AG04449 (cell line): ENCODE measurements at regions not wholly inside any gene's neighbourhood (a gene's known extent, or its start where the extent isn't known, plus 50 kb on each side); places are given as distances from the start of the nearest gene placed in this dataset.
A peak's percentile ranks its signal among the peaks of the same experiment; 100 is the strongest.

ENCODE experiments used
- CTCF ChIA-PET: fragments of 350-600 bp; formaldehyde crosslinking; extraction: SDS; loops from one replicate; lab custom pipeline; 2021; ENCODE audit warnings: antibody characterized with exemption; lab: Yijun Ruan, JAX
- POLR2A ChIA-PET: fragments of 400-600, 350-600 bp; formaldehyde crosslinking; extraction: SDS; loops from one replicate; lab custom pipeline; 2020; ENCODE audit warnings: antibody characterized with exemption, inconsistent platforms; lab: Yijun Ruan, JAX
- DNase-seq: peaks from one replicate; pipeline ENCODE4 v3.0.0-alpha.2; 2010; ENCODE audit warnings: low read depth, low spot score
- H3K4me3 ChIP-seq: 2 replicates; pipeline ENCODE4 v1.5.1; 2011; ENCODE audit warnings: low read depth, mild to moderate bottlenecking, control low read depth, low read length
- CTCF ChIP-seq: IDR thresholded peaks from one replicate; pipeline ENCODE4 v1.5.1; 2011; ENCODE audit warnings: mild to moderate bottlenecking, moderate library complexity, low read length, control low read depth, inconsistent platforms; ENCODE audit not compliant: insufficient read depth; ENCODE audit errors: missing control alignments

- POLR2A ChIA-PET, result no interaction called here
- DNase-seq, result no peak
- peak; percentile 25 for TF ChIP-seq CTCF
- CTCF ChIA-PET, result no interaction called here
- no peak overlapping the region for H3K4me3 ChIP-seq
Measured at GRCh38 chr17:71959154-71959553, 161.7 kb upstream of the SOX9 start.

- H3K4me3 ChIP-seq, result no peak overlapping the region
- TF ChIP-seq CTCF, result no peak
- DNase-seq, result no peak
- CTCF ChIA-PET, result no interaction called here
- POLR2A ChIA-PET, result no interaction called here
Measured at GRCh38 chr17:71963351-71963750, 157.5 kb upstream of the SOX9 start.

- no peak for TF ChIP-seq CTCF
- ChIA-PET POLR2A (no interaction called here), CTCF (no interaction called here)
- no peak overlapping the region for H3K4me3 ChIP-seq
- DNase-seq, result no peak
Measured at GRCh38 chr17:71963791-71964190, 157.0 kb upstream of the SOX9 start.

DNA sequence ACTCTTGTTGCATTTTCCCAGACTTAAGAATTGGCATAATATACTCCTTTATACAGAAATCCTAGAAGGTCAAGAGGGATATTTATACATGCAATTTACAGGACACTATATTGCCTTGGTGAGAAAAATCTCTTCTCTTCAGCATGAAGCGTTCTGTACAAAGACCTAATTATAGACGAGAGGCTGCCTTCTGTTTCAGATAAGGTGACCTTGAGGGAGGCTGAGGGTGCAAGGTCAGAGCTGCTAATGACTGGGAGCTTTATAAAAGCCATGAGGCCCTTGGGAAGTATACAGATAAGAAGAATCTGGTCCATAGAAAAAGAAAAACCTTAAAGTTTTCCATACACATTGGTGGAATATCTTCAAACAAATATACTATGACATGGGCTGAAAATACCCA lies 156.3 kb upstream of the SOX9 start:
- TF ChIP-seq CTCF, result no peak
- CTCF ChIA-PET, result no interaction called here
- POLR2A ChIA-PET, result no interaction called here
- no peak for DNase-seq
- H3K4me3 ChIP-seq, result no peak overlapping the region

DNA sequence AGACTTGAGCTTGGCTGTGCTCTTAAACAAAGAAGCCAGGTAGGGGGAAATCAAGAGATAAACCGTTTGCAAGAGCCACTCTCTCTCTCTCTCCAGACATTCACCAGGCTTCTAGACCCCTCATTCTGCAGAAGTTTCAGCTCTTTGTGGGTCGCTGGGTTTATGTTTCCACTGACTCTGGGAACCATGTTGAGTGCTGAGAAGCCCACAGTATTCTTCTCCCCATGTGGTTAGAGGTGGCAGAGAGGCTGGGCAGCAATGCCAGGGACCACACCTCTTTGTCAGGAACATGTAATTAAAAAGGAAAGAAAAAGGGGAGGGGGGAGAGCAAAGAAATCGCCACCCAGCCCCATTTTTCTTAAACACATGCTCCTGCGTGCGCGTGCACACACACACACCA lies 154.8 kb upstream of the SOX9 start:
- ChIA-PET POLR2A (no interaction called here), CTCF (interaction anchor here (0.7 kb wide), 1 partner anchor 9 kb away, joined by 3 read pairs; no protein-coding TSS in a partner anchor)
- no peak overlapping the region for H3K4me3 ChIP-seq
- no peak for TF ChIP-seq CTCF
- DNase-seq, result no peak

DNA sequence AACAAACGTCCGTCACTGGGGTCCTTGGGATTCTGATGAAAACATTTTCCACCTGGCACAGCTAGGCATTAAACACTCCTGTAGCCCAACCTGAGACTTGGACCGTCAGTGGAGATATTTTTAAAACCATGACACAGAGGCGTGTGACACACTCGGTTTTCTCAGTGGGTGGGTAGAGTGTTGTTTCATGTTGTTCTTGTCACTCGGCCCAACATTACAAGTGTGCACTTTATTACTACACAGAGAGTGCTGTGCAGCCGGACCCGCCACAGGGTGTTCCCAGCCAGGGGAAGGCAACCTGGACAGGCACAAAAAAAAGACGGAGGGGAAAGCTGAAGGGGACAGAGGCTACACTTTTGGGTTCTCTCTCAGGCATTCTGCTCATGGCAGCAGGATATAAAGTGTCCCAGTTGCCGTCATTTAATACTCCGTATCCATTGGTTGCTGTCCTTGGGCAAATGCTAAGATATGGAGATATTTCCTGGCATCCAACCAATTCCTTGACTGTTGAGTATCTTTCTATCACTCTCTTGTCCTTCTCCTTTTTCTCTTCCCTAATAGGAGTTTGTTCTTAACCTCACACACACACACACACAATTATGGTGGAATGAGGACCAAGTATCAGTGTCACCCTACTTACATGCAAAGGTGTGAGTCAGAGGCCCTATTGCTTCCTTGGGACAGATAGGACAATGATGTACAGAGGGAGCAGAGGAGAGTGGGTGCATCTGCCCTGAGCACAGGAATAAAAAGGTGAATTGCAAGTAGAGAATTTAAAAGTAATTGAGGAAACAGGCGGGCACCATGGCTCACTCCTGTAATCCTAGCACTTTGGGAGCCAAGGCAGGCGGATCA lies 154.1 kb upstream of the SOX9 start:
- CTCF ChIA-PET, result interaction anchor here (0.7 kb wide), 1 partner anchor 9 kb away, joined by 3 read pairs; no protein-coding TSS in a partner anchor
- no peak overlapping the region for H3K4me3 ChIP-seq
- no peak for DNase-seq
- POLR2A ChIA-PET, result no interaction called here
- TF ChIP-seq CTCF, result no peak
